GM12891 (cell line): ENCODE measurements at regions not wholly inside any gene's neighbourhood (a gene's known extent, or its start where the extent isn't known, plus 50 kb on each side); places are given as distances from the start of the nearest gene placed in this dataset.

Source experiments
- PAX5 ChIP-seq: IDR thresholded peaks from 2 replicates; pipeline ENCODE4 v1.6.1; 2011; ENCODE audit warnings: low read length, moderate library complexity, mild to moderate bottlenecking; ENCODE audit not compliant: insufficient read depth, severe bottlenecking
- POLR2A ChIP-seq: IDR thresholded peaks from 2 replicates; pipeline ENCODE4 v1.6.1; 2011; ENCODE audit warnings: low read depth, low read length, control low read depth
- POLR2AphosphoS5 ChIP-seq: IDR thresholded peaks from 2 replicates; pipeline ENCODE4 v1.6.1; 2011; ENCODE audit warnings: low read depth, low read length, control low read depth
- SPI1 ChIP-seq: IDR thresholded peaks from 2 replicates; pipeline ENCODE4 v1.6.1; 2011; ENCODE audit warnings: low read depth, low read length, control low read depth
- TAF1 ChIP-seq: IDR thresholded peaks from 2 replicates; pipeline ENCODE4 v1.6.1; 2011; ENCODE audit warnings: low read depth, low read length, control low read depth

GRCh38 chr2:71826826-71827523, 320.7 kb downstream of the CYP26B1 start:
- no peak for TF ChIP-seq POLR2A
- TF ChIP-seq PAX5, result no peak
- no peak for TF ChIP-seq TAF1
- TF ChIP-seq POLR2AphosphoS5, result no peak
- no peak for TF ChIP-seq SPI1
